ENCODE measurements at regions not wholly inside any gene's neighbourhood (a gene's known extent, or its start where the extent isn't known, plus 50 kb on each side); places are given as distances from the start of the nearest gene placed in this dataset.

GRCh38 chr2:172204762-172205161 lies 102.1 kb upstream of the DLX2 start:
- DNase-seq: no peak

- no peak for DNase-seq
These were observed 102.6 kb upstream of the DLX2 start for GRCh38 chr2:172205292-172205691.

GRCh38 chr2:172207911-172208310 lies 105.2 kb upstream of the DLX2 start:
- DNase-seq: no peak

- no peak for DNase-seq
These were observed 106.2 kb upstream of the DLX2 start for GRCh38 chr2:172208791-172209325.

GRCh38 chr2:172210599-172210998 lies 107.9 kb upstream of the DLX2 start:
- DNase-seq: no peak

GRCh38 chr2:172211512-172211911 lies 108.8 kb upstream of the DLX2 start:
- DNase-seq: no peak

GRCh38 chr2:172213116-172213860 lies 110.6 kb upstream of the DLX2 start:
- no peak for DNase-seq

GRCh38 chr2:172214252-172214651 lies 111.6 kb upstream of the DLX2 start:
- no peak for DNase-seq

GRCh38 chr2:172215172-172215935 lies 112.7 kb upstream of the DLX2 start:
- no peak for DNase-seq

- DNase-seq: no peak
These were observed 113.2 kb upstream of the DLX2 start for GRCh38 chr2:172215936-172216335.

- DNase-seq: no peak
These were observed 113.8 kb upstream of the DLX2 start for GRCh38 chr2:172216477-172216876.

- no peak for DNase-seq
These were observed 116.5 kb upstream of the DLX2 start for GRCh38 chr2:172219201-172219600.

- DNase-seq: no peak
These were observed 117.4 kb upstream of the DLX2 start for GRCh38 chr2:172220121-172220520.

GRCh38 chr2:172223601-172224054 lies 120.9 kb upstream of the DLX2 start:
- DNase-seq: no peak

GRCh38 chr2:172225786-172226185 lies 123.1 kb upstream of the DLX2 start:
- no peak for DNase-seq

GRCh38 chr2:172226244-172227061 lies 123.8 kb upstream of the DLX2 start:
- DNase-seq: no peak

GRCh38 chr2:172227719-172228118 lies 125.0 kb upstream of the DLX2 start:
- no peak for DNase-seq

- no peak for DNase-seq
These were observed 125.6 kb upstream of the DLX2 start for GRCh38 chr2:172228177-172228808.

GRCh38 chr2:172229125-172229524 lies 126.4 kb upstream of the DLX2 start:
- no peak for DNase-seq

GRCh38 chr2:172230332-172230888 lies 127.7 kb upstream of the DLX2 start:
- no peak for DNase-seq

GRCh38 chr2:172230889-172231401 lies 128.2 kb upstream of the DLX2 start:
- DNase-seq: no peak

- DNase-seq: no peak
These were observed 128.8 kb upstream of the DLX2 start for GRCh38 chr2:172231508-172231907.
